ENCODE measurements at regions not wholly inside any gene's neighbourhood (a gene's known extent, or its start where the extent isn't known, plus 50 kb on each side); places are given as distances from the start of the nearest gene placed in this dataset.

DNA sequence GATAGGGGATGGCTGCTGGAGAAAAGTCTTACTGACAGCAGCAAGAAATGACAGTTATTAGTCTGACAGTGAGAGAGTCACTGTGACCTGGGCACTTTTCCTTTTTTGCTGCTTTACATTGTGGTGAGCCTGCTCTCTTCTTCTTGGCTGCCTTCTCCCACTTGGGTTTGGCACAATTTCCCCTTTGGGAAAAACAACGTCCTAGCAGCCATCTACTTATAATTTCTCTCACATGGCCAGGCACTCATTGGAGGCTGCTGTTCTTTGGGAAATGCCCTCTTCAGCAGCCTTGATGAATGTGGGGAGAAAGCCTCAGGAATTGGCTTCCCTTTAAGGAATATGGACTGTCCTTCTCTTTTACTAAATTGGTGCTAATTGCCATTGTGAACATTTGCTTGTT, 60.4 kb upstream of the SLC1A4 start:
- Histone ChIP-seq H3K4me3 (ENCODE audit: low read depth, low read length, poor library complexity, severe bottlenecking) (no peak overlapping the region), H3K27ac (ENCODE audit: low read depth, low read length, poor library complexity, severe bottlenecking) (no peak overlapping the region), H3K27me3 (replicated peaks; ENCODE audit: insufficient read depth, low read depth, low read length, poor library complexity) (peaks cover 6% of the 10 kb centered on the region), H3K9me3 (ENCODE audit: low read depth, low read length, poor library complexity, severe bottlenecking) (no peaks in the 10 kb centered on the region), H3K36me3 (ENCODE audit: insufficient read depth, low read length, poor library complexity, severe bottlenecking) (no peaks in the 10 kb centered on the region), H3K4me1 (ENCODE audit: insufficient read depth, low read length, poor library complexity, severe bottlenecking) (no peaks in the 10 kb centered on the region)
- BruUV-seq (replicated peaks) = no TSS peak
- TF ChIP-seq EZH2 (IDR thresholded peaks at IDR 0.05; ENCODE audit: borderline replicate concordance, low read depth, low read length, poor library complexity, severe bottlenecking) = no peak
- TF ChIP-seq, protein P1, sequence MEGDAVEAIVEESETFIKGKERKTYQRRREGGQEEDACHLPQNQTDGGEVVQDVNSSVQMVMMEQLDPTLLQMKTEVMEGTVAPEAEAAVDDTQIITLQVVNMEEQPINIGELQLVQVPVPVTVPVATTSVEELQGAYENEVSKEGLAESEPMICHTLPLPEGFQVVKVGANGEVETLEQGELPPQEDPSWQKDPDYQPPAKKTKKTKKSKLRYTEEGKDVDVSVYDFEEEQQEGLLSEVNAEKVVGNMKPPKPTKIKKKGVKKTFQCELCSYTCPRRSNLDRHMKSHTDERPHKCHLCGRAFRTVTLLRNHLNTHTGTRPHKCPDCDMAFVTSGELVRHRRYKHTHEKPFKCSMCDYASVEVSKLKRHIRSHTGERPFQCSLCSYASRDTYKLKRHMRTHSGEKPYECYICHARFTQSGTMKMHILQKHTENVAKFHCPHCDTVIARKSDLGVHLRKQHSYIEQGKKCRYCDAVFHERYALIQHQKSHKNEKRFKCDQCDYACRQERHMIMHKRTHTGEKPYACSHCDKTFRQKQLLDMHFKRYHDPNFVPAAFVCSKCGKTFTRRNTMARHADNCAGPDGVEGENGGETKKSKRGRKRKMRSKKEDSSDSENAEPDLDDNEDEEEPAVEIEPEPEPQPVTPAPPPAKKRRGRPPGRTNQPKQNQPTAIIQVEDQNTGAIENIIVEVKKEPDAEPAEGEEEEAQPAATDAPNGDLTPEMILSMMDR (conservative IDR thresholded peaks at IDR 0.05; ENCODE audit: low read depth, low read length) = no peak
- ChIA-PET POLR2A (ENCODE audit: low non-redundant PET) (no interaction called here), CTCF (no interaction called here)
- intact Hi-C loops (cut with micrococcal nuclease; ENCODE audit: unreplicated experiment) = no loop called here
- DNase-seq (ENCODE audit: low spot score) = no peak

DNA sequence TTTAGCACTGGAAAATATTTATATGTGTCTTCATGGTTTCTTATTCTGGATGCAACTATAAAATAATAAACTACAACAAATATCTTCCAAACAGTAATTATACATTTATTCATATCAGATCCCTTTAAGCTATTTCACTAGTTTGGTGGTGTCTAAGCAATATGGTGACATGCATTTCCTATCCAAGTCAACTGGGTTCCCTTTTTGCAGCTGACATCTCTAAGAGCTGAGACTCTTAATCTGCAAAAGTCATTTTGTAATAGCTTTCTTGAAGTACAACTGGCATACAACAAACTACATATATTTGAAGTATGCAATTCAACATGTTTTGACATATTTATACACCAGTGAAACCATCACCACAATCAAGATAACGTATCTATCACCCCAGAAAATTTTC, 59.9 kb upstream of the SLC1A4 start:
- CTCF ChIA-PET = no interaction called here
- BruUV-seq (replicated peaks) = no TSS peak
- POLR2A ChIA-PET (ENCODE audit: low non-redundant PET) = no interaction called here

DNA sequence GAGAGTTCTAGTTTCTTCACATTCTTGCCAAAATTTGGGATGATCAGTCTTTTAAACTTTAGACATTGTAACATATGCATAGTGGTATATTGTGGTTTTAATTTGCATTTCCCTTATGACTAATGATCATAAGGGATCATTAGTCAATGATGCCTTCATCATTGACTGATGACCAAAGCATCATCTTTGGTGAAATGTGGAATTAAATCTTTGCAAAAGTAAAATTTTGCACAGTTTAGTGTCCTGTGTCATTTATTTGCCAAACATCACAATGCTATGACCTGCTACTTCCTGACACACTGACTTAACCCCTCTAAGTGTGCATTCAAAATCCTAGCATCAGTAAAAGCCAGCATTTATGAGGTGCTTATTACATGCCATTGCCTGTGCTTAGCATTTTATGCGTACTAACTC, 58.9 kb upstream of the SLC1A4 start:
- H3K4me3 ChIP-seq (ENCODE audit: low read depth, low read length, poor library complexity, severe bottlenecking) = no peak overlapping the region
- H3K9me3 ChIP-seq (ENCODE audit: low read depth, low read length, poor library complexity, severe bottlenecking) = no peaks in the 10 kb centered on the region
- DNase-seq (ENCODE audit: low spot score) = no peak
- TF ChIP-seq, protein P1 (conservative IDR thresholded peaks at IDR 0.05; ENCODE audit: low read depth, low read length) = no peak
- no peak for TF ChIP-seq EZH2 (IDR thresholded peaks at IDR 0.05; ENCODE audit: borderline replicate concordance, low read depth, low read length, poor library complexity, severe bottlenecking)
- peaks cover 6% of the 10 kb centered on the region for H3K27me3 ChIP-seq (replicated peaks; ENCODE audit: insufficient read depth, low read depth, low read length, poor library complexity)
- POLR2A ChIA-PET (ENCODE audit: low non-redundant PET) = no interaction called here
- CTCF ChIA-PET = no interaction called here
- no peak overlapping the region for H3K27ac ChIP-seq (ENCODE audit: low read depth, low read length, poor library complexity, severe bottlenecking)
- no peaks in the 10 kb centered on the region for H3K4me1 ChIP-seq (ENCODE audit: insufficient read depth, low read length, poor library complexity, severe bottlenecking)
- intact Hi-C loops (cut with micrococcal nuclease; ENCODE audit: unreplicated experiment) = no loop called here
- no peaks in the 10 kb centered on the region for H3K36me3 ChIP-seq (ENCODE audit: insufficient read depth, low read length, poor library complexity, severe bottlenecking)
- no TSS peak for BruUV-seq (replicated peaks)

More for the DNA sequence above, 59.9 kb upstream of the SLC1A4 start:
- Histone ChIP-seq H3K27me3 (replicated peaks; ENCODE audit: insufficient read depth, low read depth, low read length, poor library complexity) (peaks cover 6% of the 10 kb centered on the region), H3K4me1 (ENCODE audit: insufficient read depth, low read length, poor library complexity, severe bottlenecking) (no peaks in the 10 kb centered on the region), H3K4me3 (ENCODE audit: low read depth, low read length, poor library complexity, severe bottlenecking) (no peak overlapping the region), H3K27ac (ENCODE audit: low read depth, low read length, poor library complexity, severe bottlenecking) (no peak overlapping the region), H3K9me3 (ENCODE audit: low read depth, low read length, poor library complexity, severe bottlenecking) (no peaks in the 10 kb centered on the region), H3K36me3 (ENCODE audit: insufficient read depth, low read length, poor library complexity, severe bottlenecking) (no peaks in the 10 kb centered on the region)
- no peak for DNase-seq (ENCODE audit: low spot score)
- TF ChIP-seq EZH2 (IDR thresholded peaks at IDR 0.05; ENCODE audit: borderline replicate concordance, low read depth, low read length, poor library complexity, severe bottlenecking) = no peak
- TF ChIP-seq, protein P1 (conservative IDR thresholded peaks at IDR 0.05; ENCODE audit: low read depth, low read length) = no peak
- intact Hi-C loops (cut with micrococcal nuclease; ENCODE audit: unreplicated experiment) = no loop called here

Measured in A673 (cell line).